ELF-1 (cell line): ENCODE measurements at regions not wholly inside any gene's neighbourhood (a gene's known extent, or its start where the extent isn't known, plus 50 kb on each side); places are given as distances from the start of the nearest gene placed in this dataset.
A peak's percentile ranks its signal among the peaks of the same experiment; 100 is the strongest.
"Not testable (repeated sequence)": the region's sequence is repeated elsewhere in the genome, so short reads cannot be mapped to it uniquely, and the experiment has no call there.

Experiments used
- DNase-seq: peaks from one replicate; pipeline ENCODE4 v3.0.0-alpha.2; 2016; ENCODE audit warnings: low read depth, low spot score

DNA sequence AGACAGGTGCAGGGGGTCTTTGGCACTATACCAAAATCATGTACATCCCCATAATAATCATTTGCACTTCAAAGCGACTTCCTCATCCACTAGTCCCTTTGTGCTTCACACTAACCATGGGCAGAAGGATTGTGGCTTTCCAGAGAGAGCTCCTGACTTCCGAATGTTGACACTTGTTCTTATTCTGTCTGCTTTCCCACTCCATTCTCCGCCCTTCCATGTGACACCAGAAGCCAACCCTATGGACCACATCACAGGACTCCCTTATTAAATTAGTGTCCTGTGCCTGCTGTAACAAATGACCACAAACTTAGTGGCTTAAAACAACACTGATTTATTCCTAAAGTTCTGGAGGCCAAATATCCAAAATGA is 91.6 kb downstream of the CMC2 start:
- DNase-seq, result no peak

- DNase-seq, result no peak
Observed at GRCh38 chr16:80914379-80915078, 92.2 kb downstream of the CMC2 start.

DNA sequence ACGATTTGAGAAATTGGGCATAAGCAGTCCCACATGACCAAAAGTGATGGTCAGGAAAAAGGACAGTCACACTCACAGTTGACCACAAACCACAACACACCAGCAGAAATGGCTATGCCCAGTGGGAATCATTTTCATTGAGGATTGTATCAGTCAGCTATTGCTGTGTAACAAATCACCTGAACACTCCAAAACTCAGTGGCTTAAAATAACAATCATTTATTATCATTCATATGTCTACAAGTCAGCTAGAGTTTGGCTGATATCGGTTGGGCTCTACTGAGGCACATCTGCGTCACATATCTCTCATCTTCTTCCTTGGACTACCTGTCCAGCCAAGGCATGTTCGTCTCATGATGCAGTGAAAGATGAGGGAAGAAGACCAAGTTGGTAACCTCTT is 93.3 kb downstream of the CMC2 start:
- DNase-seq, result no peak

GRCh38 chr16:80912651-80913050 is 94.0 kb downstream of the CMC2 start:
- no peak for DNase-seq

GRCh38 chr16:80910434-80910833 is 96.3 kb downstream of the CMC2 start:
- no peak for DNase-seq

- no peak for DNase-seq
Observed at GRCh38 chr16:80909720-80910119, 97.0 kb downstream of the CMC2 start.

DNA sequence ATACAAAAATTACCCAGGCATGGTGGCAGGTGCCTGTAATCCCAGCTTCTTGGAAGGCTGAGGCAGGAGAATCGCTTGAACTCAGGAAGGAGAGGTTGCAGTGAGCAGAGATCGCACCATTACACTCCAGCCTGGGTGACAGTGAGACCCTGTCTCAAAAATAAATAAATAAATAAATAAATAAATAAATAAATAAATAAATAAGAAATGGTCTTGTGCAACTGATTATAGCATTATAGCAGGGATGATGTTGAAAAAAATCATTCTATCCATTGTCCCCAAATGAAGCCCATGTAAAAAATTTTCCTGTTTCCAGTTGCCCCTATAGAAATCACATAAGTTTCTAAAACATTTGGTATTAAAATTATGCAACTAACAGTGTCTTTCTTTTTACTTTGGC is 100.5 kb downstream of the CMC2 start:
- DNase-seq, result not testable (repeated sequence)

GRCh38 chr16:80903616-80904015 is 99.2 kb upstream of the CDYL2 start:
- no peak for DNase-seq

DNA sequence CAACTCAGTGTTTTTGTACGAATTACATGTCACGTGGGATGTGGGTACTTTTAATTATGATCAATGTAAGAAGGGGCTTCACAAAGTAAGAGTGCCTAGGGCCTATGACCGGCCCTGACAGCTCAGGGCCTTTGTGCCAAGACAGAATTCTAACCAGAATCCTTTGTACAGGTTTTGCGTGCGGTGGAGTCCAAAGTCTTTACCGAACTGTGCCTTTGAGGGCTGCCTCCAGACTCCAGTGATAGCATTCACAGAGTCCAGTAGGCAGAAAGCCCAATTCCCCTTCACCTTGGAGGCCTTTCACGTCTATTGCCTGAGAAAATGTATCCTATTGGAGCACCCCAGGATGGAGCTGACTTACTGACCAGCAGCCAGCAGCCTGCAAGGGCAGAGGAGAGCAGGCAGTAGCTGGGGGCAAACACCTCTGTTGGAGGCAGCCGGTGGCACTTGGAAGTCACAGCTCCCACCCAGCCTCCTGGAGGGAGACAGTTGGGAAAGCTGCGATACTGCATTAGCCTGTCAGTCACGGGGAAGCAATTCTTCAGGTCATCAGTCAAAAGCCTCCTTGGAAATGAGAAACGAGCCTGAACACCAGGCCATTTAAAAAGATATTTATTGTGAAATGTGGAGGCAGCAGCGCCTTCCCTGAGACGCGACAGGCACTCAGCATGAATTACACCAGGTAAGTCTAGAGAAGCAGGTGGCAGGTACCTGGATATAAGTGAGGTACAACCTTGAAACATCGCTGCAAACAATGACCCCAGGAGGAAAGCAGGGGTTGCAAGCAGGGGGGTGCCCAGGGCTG is 98.1 kb upstream of the CDYL2 start:
- DNase-seq, result no peak

GRCh38 chr16:80900593-80900954 is 96.2 kb upstream of the CDYL2 start:
- DNase-seq, result no peak

DNA sequence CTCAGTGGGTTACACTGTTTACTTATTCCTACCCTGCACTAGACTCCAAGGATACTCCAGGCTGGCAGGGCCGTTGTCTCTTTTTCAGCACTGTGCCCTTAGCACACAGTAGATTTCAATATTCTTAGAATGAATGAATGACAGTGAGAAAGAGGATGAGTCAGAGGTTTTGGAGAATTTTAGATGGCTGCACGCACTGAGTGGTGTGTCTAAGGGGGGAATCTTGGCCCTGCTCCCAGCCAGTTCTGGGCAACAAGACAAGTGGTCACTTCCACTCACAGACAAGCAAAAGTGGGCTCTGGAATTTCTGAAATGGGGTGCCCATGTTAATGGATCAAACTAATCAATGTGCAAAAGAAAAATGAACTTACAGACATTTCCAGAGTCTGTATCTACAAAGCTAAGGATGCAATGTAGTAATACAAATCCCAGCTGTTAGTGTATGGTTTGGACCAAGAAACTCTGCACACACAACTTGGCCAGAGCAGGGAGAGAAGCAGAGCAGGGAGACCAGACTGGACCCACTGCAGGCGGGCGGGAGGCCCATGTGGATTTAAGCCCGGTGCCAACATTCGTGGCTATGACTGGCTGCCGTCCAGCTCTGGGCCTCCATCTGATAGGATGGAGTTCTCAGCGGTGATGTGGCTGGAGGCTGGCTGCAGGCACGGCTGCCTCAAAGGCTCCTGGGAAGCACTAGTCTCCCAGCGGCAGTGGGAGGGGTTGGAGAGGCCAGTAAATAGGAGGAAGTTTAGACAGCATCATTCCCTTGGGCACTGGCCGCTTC is 95.6 kb upstream of the CDYL2 start:
- peak; percentile 7 for DNase-seq

DNA sequence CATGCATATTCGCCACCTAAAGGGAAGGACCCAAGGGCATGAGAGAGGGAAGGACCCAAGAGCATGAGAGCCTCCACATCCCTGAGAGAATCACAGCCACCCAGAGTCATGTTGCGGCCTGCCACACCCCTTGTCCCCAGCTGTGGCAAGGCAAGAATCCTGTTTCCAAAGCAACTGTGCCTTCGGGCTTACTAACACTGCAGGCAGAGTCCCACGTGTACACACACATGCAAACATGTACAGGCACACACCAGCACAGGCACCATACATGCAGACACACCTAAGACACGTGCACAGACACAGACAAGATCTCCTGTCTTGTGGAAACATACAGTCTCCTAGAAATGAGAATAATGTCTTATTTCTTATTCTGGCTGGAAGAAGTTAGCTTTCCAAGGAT is 92.4 kb upstream of the CDYL2 start:
- DNase-seq, result no peak

GRCh38 chr16:80894091-80894490 is 89.7 kb upstream of the CDYL2 start:
- DNase-seq, result no peak

DNA sequence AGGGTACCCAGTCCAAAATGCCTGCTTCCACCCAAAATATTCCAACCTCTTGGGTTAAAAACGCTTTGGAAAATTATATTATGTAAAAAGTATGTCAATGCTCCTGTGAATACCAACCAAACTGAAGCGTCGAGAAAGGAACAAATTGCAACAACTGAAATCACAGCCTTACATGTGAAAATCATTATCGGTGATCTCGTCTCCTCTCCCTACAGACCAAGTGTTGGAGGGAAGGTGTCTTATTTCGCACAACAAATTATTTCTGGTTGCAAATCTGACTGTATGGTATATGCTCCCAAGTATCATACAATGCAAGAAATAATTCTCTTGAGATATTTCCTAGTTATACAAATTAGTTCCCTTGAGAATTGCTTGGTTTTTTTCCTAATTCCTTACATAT is 89.3 kb upstream of the CDYL2 start:
- no peak for DNase-seq

GRCh38 chr16:80892395-80892794 is 88.0 kb upstream of the CDYL2 start:
- not testable (repeated sequence) for DNase-seq

GRCh38 chr16:80889779-80890359 is 85.5 kb upstream of the CDYL2 start:
- no peak for DNase-seq

- no peak for DNase-seq
Observed at GRCh38 chr16:80887062-80887461, 82.7 kb upstream of the CDYL2 start.

DNA sequence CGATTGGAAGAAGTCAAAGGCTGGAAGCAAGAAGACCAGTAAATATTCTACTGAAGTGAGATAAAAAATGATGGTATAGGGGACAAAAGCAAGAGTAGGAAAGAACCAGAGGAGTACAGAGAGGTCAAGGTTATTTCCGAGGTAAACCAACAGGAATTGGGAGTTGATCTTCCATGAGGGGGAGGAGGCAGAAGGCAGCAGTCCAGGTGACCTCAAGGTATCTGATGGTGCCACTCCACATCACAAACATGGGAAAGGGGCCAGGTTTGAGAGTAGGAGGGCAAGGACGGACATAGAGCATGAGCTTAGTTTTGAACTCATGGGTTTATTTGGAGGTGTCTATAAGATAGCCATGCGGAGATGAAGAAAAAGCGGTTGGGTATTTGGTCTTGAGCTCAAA is 79.4 kb upstream of the CDYL2 start:
- no peak for DNase-seq

DNA sequence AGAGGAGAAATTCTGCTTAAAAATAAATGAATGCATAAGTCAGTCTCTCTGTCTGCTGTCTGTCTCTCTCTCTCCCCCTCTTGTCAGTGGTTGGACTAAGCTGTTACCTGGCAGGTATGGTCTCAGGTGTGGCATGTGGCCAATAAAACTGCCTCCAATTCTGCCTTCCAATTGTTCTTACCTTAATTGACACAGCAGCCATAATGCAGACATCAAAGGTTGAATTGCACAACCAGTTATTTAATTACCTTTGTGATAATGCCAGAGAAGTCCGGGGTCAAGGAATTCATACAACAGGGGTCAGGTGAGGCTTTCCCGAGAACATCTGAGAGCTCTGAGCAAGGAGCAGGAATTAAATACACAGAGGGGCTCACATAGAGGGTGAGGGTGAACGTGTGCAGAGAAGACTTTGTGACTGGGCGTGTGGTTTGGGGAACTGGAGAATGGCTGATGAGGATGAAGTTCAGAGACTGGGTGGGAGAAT is 78.8 kb upstream of the CDYL2 start:
- DNase-seq, result no peak

DNA sequence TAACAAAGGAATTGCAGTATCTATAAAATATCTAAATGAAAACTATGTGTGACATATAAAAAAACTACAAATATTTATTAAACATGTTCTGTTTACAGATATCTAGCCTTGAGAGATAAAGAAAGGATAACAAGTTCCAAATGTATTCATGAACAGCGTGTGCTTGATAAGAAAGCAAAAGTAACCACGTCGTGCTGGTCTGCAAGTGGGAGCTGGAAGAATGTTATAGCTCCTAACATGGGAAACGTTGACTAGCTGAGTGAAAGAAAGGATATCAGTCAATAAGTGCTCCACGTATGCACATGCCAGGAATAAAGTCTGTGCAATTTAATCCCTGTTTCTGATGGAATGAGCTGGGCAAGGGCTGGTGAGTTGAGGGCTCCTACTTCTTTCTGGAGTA is 71.2 kb upstream of the CDYL2 start:
- no peak for DNase-seq

DNA sequence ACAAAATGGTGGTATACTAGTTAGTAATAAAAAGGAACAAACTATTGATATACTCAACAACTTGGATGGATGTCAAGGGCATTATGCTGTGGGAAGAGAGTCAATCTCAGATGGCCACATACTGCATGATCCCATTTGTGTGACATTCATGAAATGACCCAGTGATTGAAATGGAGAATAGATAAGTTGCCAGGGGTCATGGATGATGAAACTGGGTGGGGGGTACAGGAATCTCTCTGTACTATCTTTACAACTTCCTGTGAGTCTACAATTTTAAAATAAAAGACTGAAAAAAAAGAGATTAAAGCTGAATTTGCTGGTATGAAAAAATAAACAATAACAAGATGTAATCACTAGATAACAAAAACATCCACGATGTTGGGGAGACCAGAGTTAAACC is 70.5 kb upstream of the CDYL2 start:
- DNase-seq, result no peak

GRCh38 chr16:80862160-80862705 is 57.8 kb upstream of the CDYL2 start:
- no peak for DNase-seq
